PC-3 (cell line): ENCODE measurements at regions not wholly inside any gene's neighbourhood (a gene's known extent, or its start where the extent isn't known, plus 50 kb on each side); places are given as distances from the start of the nearest gene placed in this dataset.

Experiments
- ATAC-seq: fragments of 200-7000 bp; cut with Tn5 transposase; 2 replicates; pipeline ENCODE4 v1.9.1; 2020; ENCODE audit warnings: mild to moderate bottlenecking, moderate library complexity
- BruUV-seq: library from RNA; stranded (reverse); fragments of 400-500 nt; replicated peaks from 2 replicates; lab custom pipeline; 2021; lab: Mats Ljungman, UMichigan
- CTCF ChIA-PET: fragments of 300-600 bp; sonication (Branson Sonifier 250); formaldehyde crosslinking; loops from one replicate; lab custom pipeline; 2022; ENCODE audit warnings: antibody characterized with exemption; lab: Charles Lee
- POLR2A ChIA-PET: fragments of 300-600 bp; sonication (Branson Sonifier 250); formaldehyde crosslinking; loops from one replicate; lab custom pipeline; 2022; ENCODE audit warnings: antibody characterized with exemption; ENCODE audit not compliant: unreplicated experiment; lab: Charles Lee
- DNase-seq: peaks from one replicate; pipeline ENCODE4 v3.0.0-alpha.2; 2015
- H2AFZ ChIP-seq: fragments of 300-600 bp; sonication (generic); 2 replicates; pipeline ENCODE4 v1.6.0; 2016; ENCODE audit warnings: antibody characterized with exemption, low read length
- H3F3A ChIP-seq: fragments of 300-600 bp; sonication (generic); one replicate; pipeline ENCODE4 v1.6.0; 2017; ENCODE audit warnings: antibody characterized with exemption, low read length, control low read depth, mild to moderate bottlenecking; ENCODE audit not compliant: unreplicated experiment
- H3K27ac ChIP-seq: fragments of 300-600 bp; sonication (generic); 2 replicates; pipeline ENCODE4 v1.5.1; 2016; ENCODE audit warnings: mild to moderate bottlenecking, low read length
- H3K27me3 ChIP-seq: fragments of 300-600 bp; sonication (generic); 2 replicates; pipeline ENCODE4 v1.6.1; 2016; ENCODE audit warnings: low read length, mixed read lengths
- H3K36me3 ChIP-seq: fragments of 300-600 bp; sonication (generic); 2 replicates; pipeline ENCODE4 v1.6.1; 2016; ENCODE audit warnings: low read depth, mixed run types, low read length, mixed read lengths
- H3K4me1 ChIP-seq: fragments of 300-600 bp; sonication (generic); 2 replicates; pipeline ENCODE4 v1.5.1; 2016; ENCODE audit warnings: low read length; ENCODE audit not compliant: insufficient read depth
- H3K4me2 ChIP-seq: fragments of 300-600 bp; sonication (generic); 2 replicates; pipeline ENCODE4 v1.6.0; 2016; ENCODE audit warnings: low read length
- H3K4me3 ChIP-seq: fragments of 300-600 bp; sonication (generic); 2 replicates; pipeline ENCODE4 v1.5.1; 2016; ENCODE audit warnings: mild to moderate bottlenecking, low read length, mixed read lengths
- H3K79me2 ChIP-seq: fragments of 300-600 bp; sonication (generic); 2 replicates; pipeline ENCODE4 v1.6.1; 2017; ENCODE audit warnings: low read length, mixed read lengths
- H3K9ac ChIP-seq: fragments of 300-600 bp; sonication (generic); 2 replicates; pipeline ENCODE4 v1.6.0; 2016; ENCODE audit warnings: mild to moderate bottlenecking, low read length
- H3K9me2 ChIP-seq: fragments of 300-600 bp; sonication (generic); replicated peaks from 2 replicates; pipeline ENCODE4 v1.6.1; 2016; ENCODE audit warnings: mixed run types, low read length, mixed read lengths
- H3K9me3 ChIP-seq: fragments of 300-600 bp; sonication (generic); 2 replicates; pipeline ENCODE4 v1.6.1; 2016; ENCODE audit warnings: low read length, mixed read lengths
- H4K20me1 ChIP-seq: fragments of 300-600 bp; sonication (generic); 2 replicates; pipeline ENCODE4 v1.6.1; 2016; ENCODE audit warnings: low read length, mixed read lengths
- EZH2 ChIP-seq: fragments of 300-600 bp; sonication (generic); IDR thresholded peaks from one replicate; pipeline ENCODE4 v1.6.1; 2017; ENCODE audit warnings: antibody characterized with exemption, mild to moderate bottlenecking, low read length; ENCODE audit not compliant: unreplicated experiment
- EZH2phosphoT487 ChIP-seq: fragments of 300-600 bp; sonication (generic); IDR thresholded peaks from 2 replicates; pipeline ENCODE4 v1.6.1; 2018; ENCODE audit warnings: mild to moderate bottlenecking, antibody characterized with exemption, low read length, borderline replicate concordance
- intact Hi-C: fragments of 100-400 bp; cut with micrococcal nuclease; formaldehyde crosslinking; loops from 2 replicates; pipeline ENCODE4 v1.9.0; 2023
- TF ChIP-seq, protein P1 (sequence below): fragments of 300-600 bp; sonication (generic); conservative IDR thresholded peaks from 2 replicates; pipeline ENCODE4 v1.5.1; 2017; ENCODE audit warnings: antibody characterized with exemption, low read depth, mild to moderate bottlenecking, low read length

DNA sequence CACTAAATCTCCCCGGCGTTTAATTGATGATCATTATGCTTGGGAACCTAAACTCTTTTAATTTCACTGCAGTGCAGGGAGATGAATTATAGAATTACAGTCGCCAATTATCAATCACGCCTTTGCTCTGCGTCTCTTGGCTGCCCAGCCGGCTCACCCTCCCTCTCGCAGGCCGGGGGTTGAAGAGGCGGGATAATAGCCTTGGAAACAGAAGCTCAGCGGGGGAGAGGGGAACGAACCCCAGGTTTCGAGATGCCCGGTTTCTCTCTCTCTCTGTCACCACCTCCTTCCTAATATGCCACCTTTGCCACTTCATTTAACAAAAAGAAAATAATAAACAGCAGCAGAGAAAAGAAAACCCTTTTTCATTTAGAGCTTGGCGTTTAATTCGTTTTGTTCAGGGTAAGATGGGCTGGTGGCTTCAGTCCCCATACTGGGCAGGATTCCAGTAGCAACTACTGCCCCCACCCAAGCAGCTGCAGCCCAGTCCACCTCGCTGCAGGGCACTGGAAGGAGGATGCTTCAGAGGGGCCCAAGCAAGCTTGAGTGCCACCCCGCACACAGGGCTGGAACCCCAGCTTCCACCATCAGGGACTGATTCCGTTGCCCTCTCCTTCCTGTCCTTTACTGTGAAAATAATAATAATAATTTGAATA, 271.7 kb downstream of the BUD13 start:
- Histone ChIP-seq H3K27ac (no peak overlapping the region), H3K4me3 (no peak overlapping the region), H3K9me2 (no peaks in the 10 kb centered on the region), H3K27me3 (peaks cover 83% of the 10 kb centered on the region), H3K4me1 (no peaks in the 10 kb centered on the region), H3K9ac (no peak overlapping the region), H2AFZ (no peak overlapping the region), H3K4me2 (no peak overlapping the region), H3K36me3 (no peaks in the 10 kb centered on the region), H3F3A (no peaks in the 10 kb centered on the region), H3K79me2 (no peaks in the 10 kb centered on the region), H4K20me1 (no peaks in the 10 kb centered on the region), H3K9me3 (no peaks in the 10 kb centered on the region)
- no TSS peak for BruUV-seq
- no peak for TF ChIP-seq EZH2
- TF ChIP-seq, protein P1, sequence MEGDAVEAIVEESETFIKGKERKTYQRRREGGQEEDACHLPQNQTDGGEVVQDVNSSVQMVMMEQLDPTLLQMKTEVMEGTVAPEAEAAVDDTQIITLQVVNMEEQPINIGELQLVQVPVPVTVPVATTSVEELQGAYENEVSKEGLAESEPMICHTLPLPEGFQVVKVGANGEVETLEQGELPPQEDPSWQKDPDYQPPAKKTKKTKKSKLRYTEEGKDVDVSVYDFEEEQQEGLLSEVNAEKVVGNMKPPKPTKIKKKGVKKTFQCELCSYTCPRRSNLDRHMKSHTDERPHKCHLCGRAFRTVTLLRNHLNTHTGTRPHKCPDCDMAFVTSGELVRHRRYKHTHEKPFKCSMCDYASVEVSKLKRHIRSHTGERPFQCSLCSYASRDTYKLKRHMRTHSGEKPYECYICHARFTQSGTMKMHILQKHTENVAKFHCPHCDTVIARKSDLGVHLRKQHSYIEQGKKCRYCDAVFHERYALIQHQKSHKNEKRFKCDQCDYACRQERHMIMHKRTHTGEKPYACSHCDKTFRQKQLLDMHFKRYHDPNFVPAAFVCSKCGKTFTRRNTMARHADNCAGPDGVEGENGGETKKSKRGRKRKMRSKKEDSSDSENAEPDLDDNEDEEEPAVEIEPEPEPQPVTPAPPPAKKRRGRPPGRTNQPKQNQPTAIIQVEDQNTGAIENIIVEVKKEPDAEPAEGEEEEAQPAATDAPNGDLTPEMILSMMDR: no peak
- TF ChIP-seq EZH2phosphoT487: no peak
- CTCF ChIA-PET: no interaction called here
- DNase-seq: no peak
- ATAC-seq: no peak
- POLR2A ChIA-PET: no interaction called here
- intact Hi-C loops: no loop called here

DNA sequence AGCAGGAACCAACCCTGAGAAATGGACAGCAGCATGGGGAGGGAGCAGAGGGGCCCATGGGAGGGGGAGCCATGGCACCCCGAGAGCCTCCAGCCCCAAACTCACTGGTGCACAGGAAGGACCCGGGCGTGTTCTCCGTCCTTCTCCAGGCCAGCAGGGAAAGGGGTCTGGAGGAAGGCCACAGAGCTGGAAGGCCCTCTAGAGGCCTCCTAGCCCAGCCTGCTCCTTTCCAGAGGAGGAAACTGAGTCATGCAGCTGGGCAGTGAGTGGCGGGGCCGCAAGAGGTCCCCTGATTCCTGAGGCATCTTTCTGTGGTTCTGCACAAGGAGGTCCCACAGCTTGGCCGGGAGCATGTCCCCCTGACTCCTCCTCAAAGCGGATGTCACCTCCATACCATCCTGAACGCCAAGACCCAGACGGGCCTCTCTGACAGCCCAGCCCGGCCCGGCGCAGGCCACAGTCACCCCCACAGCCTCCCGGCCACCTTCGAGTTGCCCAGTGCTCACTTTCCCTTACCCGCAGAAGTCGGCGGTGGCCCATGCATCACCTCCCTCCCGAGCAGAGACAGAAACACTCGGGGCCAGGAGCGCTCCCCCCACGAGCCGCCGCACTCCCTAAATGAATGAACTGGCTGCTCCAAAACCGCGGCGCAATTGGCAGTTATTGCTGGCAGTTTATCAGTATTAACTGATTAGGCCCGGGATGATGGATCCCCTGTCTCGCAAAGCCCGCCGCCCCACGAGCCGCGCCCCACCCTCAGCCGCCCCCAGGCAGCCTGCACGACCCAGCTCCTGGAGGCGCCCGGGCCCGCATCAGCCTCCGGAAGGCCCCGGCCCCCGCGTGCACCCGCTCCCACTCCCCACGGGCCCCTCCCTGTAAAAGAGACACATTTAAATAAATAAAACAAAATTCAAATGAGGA, 272.5 kb downstream of the BUD13 start:
- no peaks in the 10 kb centered on the region for H3K9me2 ChIP-seq
- no TSS peak for BruUV-seq
- H3K27me3 ChIP-seq: peaks cover 75% of the 10 kb centered on the region
- H3K9ac ChIP-seq: no peak overlapping the region
- no peaks in the 10 kb centered on the region for H3K79me2 ChIP-seq
- DNase-seq: no peak
- ChIA-PET CTCF (no interaction called here), POLR2A (no interaction called here)
- no peaks in the 10 kb centered on the region for H3K36me3 ChIP-seq
- H3F3A ChIP-seq: no peaks in the 10 kb centered on the region
- H3K4me2 ChIP-seq: no peak overlapping the region
- no peaks in the 10 kb centered on the region for H3K9me3 ChIP-seq
- no peak overlapping the region for H2AFZ ChIP-seq
- intact Hi-C loops: no loop called here
- no peaks in the 10 kb centered on the region for H3K4me1 ChIP-seq
- H3K27ac ChIP-seq: no peak overlapping the region
- TF ChIP-seq EZH2phosphoT487: no peak
- TF ChIP-seq EZH2: no peak
- TF ChIP-seq, protein P1: no peak
- H4K20me1 ChIP-seq: no peaks in the 10 kb centered on the region
- no peak for ATAC-seq
- no peak overlapping the region for H3K4me3 ChIP-seq
